Liver (tissue), 3 donors: ENCODE measurements at regions not wholly inside any gene's neighbourhood (a gene's known extent, or its start where the extent isn't known, plus 50 kb on each side); places are given as distances from the start of the nearest gene placed in this dataset.

Experiments used
- CTCF ChIP-seq: fragments of 150-350 bp; IDR thresholded peaks from 2 replicates; pipeline ENCODE4 v1.5.1; 2017; ENCODE audit warnings: improper control_type of control experiment, low read depth, low read length; ENCODE audit not compliant: missing input control
- FOXA1 ChIP-seq: IDR thresholded peaks from 2 replicates; pipeline ENCODE4 v1.6.1; 2016; ENCODE audit warnings: antibody characterized with exemption
- HNF4A ChIP-seq, 2 donors: conservative IDR thresholded peaks; 2 replicates each; pipeline ENCODE4 v1.6.1; 2016; ENCODE audit warnings: antibody characterized with exemption in 2 of 2, mild to moderate bottlenecking in 2 of 2
- RAD21 ChIP-seq, 2 donors: IDR thresholded peaks; 2 replicates each; pipeline ENCODE4 v1.6.1; 2016; ENCODE audit warnings: antibody characterized with exemption in 2 of 2, mild to moderate bottlenecking in 2 of 2
- REST ChIP-seq: IDR thresholded peaks from 2 replicates; pipeline ENCODE4 v1.6.1; 2016; ENCODE audit warnings: antibody characterized with exemption, mild to moderate bottlenecking
- RXRA ChIP-seq, 2 donors: IDR thresholded peaks; 2 replicates each; pipeline ENCODE4 v1.6.1; 2017 to 2018; ENCODE audit warnings: antibody characterized with exemption in 2 of 2, mild to moderate bottlenecking in 1 of 2
- SP1 ChIP-seq: IDR thresholded peaks from 2 replicates; pipeline ENCODE4 v1.6.1; 2018; ENCODE audit warnings: antibody characterized with exemption, mild to moderate bottlenecking
- TAF1 ChIP-seq: conservative IDR thresholded peaks from 2 replicates; pipeline ENCODE4 v1.6.1; 2016; ENCODE audit warnings: antibody characterized with exemption, mild to moderate bottlenecking
- YY1 ChIP-seq: IDR thresholded peaks from 2 replicates; pipeline ENCODE4 v1.6.1; 2016; ENCODE audit warnings: antibody characterized with exemption, mild to moderate bottlenecking
- donor health status: healthy.
- donor health status: healthy.

- TF ChIP-seq FOXA1: no peak
- no peak for TF ChIP-seq CTCF
- TF ChIP-seq HNF4A (conservative IDR thresholded peaks at IDR 0.05): no peak
- TF ChIP-seq YY1: no peak
- no peak for TF ChIP-seq TAF1
- no peak for TF ChIP-seq SP1
- no peak for TF ChIP-seq RXRA (IDR thresholded peaks at IDR 0.05)
- TF ChIP-seq RAD21 (IDR thresholded peaks at IDR 0.05): no peak
- TF ChIP-seq REST: no peak
These were observed 464.5 kb downstream of the RASEF start for GRCh38 chr9:82598241-82599039.
